Fibroblast of pulmonary artery (primary cell): ENCODE measurements at regions not wholly inside any gene's neighbourhood (a gene's known extent, or its start where the extent isn't known, plus 50 kb on each side); places are given as distances from the start of the nearest gene placed in this dataset.

Experiments
- DNase-seq: peaks from one replicate; pipeline ENCODE4 v3.0.0-alpha.2; 2010; ENCODE audit warnings: low read depth
- H3K4me3 ChIP-seq: replicated peaks from 2 replicates; pipeline ENCODE4 v1.5.1; 2011; ENCODE audit warnings: low read depth, mild to moderate bottlenecking, control low read depth, low read length, moderate library complexity
- TF ChIP-seq, protein P1 (sequence below): IDR thresholded peaks from 2 replicates; pipeline ENCODE4 v1.5.1; 2011; ENCODE audit warnings: mild to moderate bottlenecking, control low read depth, low read length, inconsistent platforms; ENCODE audit errors: missing control alignments

DNA sequence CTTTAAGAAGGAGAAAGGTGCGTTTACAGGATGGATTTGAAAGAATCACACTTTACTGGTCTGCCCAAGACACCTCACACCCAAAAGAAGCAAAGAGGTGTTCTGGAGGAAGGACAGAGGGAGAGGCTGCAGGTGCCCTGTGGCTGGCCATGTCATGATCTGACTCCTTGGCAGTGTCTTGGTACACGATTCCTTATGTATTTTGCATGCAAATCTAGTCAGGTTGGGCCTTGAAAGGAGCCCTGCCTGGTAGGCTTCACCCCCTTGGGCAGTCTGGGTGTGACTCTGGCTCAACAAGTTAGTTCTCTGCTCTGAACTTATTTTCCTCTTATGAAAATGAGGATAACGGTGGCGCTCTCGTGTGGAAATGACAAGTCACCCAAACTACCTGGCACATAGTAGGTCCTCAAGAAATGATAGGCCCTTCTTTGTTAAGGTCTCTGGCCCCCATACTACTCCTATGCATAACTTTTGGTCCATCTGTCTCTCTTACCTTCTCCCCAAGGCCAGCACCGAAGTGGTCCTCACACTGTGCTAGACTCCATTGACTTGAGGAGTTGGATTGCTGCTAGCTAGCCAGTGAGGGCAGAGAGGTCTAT is 212.5 kb downstream of the SEMA6A start:
- no peak for DNase-seq
- H3K4me3 ChIP-seq: peak overlapping the region; percentile 41
- TF ChIP-seq, protein P1, sequence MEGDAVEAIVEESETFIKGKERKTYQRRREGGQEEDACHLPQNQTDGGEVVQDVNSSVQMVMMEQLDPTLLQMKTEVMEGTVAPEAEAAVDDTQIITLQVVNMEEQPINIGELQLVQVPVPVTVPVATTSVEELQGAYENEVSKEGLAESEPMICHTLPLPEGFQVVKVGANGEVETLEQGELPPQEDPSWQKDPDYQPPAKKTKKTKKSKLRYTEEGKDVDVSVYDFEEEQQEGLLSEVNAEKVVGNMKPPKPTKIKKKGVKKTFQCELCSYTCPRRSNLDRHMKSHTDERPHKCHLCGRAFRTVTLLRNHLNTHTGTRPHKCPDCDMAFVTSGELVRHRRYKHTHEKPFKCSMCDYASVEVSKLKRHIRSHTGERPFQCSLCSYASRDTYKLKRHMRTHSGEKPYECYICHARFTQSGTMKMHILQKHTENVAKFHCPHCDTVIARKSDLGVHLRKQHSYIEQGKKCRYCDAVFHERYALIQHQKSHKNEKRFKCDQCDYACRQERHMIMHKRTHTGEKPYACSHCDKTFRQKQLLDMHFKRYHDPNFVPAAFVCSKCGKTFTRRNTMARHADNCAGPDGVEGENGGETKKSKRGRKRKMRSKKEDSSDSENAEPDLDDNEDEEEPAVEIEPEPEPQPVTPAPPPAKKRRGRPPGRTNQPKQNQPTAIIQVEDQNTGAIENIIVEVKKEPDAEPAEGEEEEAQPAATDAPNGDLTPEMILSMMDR: no peak

DNA sequence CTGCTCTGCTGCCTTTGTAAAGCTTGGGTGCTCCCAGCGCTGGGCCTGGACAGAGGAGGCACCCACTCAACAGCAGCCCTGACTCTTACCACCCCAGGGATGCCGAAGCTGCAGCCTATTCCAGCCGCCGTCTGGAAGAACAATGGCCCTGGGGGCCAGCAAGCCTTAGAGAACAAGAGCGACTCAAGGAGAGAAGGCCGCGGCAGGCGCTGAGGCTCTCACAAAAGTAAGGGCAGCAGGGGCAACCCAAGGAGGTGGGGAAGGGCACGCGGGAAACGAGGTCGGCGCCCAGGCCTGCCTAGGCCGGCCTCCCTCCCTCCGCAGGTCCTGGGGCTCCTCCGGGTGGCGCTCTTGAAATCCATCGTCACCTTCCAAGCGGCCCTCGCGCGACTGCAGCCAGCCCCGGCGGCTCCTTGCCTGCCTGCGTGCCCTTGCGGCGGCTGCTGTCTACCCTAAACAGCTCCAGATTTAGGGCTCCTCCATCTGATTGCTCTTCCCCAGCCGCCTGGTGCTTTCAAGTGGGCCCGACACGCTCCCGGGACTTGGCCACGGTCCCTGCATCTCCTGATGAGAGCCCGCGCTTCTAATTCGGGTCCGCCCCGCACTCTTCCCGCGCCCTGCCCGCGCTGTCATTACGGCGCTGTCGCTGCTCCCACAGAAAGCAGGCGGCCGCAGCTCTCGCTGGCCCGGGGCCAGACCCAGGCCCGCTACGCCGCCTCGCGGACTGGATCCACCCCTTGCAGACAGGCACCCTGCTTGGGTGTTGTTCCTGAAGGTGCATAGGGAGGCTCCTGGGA is 213.3 kb downstream of the SEMA6A start:
- DNase-seq: peak; percentile 36
- H3K4me3 ChIP-seq: peak overlapping the region; percentile 41
- TF ChIP-seq, protein P1: peak; percentile 29

DNA sequence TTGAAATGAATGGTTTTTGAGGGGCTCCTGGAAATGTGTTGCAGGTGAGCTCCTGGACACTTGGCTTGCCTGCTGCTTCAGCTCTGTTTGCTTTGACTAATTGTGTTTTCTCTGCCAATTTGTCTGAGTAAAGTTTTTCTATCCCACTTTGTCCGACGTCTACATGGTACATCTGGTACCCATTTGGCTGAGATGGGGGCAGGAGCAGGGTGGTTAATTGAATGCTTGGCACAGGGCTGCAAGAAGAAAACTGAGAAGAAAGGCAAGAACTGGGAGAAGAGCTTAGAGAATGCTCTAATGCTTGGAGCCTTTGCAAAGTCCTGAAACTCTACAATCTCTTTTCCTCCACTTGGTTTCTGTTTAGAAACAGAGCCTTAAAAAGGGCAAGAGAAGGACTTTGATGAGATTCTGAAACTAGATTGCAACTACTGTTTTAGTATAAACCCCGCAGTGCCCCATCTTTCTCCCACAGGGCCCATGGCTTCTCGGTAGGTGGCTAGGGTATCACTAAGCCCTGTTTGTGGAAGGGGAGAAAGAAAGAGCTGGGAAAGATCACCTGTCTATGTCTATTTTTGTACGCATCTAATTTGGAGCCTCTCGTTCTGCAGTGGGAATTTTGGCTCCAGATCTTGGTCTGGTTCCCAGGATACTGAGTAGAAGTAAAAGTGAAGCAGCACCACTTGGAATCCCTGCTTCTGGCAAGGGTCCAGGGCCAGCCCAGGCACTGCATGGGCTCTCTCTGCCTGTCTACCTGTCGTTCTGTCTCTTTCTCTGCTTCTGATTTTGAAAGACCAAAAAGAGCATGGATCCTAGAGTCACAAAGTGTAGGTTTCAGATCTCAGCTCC is 214.4 kb downstream of the SEMA6A start:
- H3K4me3 ChIP-seq: no peak overlapping the region
- no peak for DNase-seq
- TF ChIP-seq, protein P1: no peak

DNA sequence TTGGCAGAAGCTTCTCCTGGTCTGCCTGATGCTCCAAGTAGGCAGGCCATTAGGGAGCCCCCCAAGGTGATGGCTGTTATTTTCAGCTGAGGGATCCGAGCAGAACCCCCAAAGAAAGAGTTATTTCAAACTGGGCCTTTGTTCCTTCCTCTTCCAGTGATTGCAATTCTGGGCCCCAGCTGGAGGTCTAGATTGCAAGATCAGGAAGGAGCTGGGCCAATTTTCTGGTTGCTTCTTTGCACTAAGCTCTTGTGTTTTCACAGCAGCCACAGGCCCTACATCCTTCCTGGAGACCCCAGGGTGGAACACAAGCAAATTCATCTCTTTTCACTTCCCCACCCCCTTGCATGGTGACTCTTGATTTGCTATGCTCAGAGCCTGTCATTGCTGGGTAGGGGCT is 215.0 kb downstream of the SEMA6A start:
- TF ChIP-seq, protein P1: no peak
- DNase-seq: no peak
- H3K4me3 ChIP-seq: no peak overlapping the region

DNA sequence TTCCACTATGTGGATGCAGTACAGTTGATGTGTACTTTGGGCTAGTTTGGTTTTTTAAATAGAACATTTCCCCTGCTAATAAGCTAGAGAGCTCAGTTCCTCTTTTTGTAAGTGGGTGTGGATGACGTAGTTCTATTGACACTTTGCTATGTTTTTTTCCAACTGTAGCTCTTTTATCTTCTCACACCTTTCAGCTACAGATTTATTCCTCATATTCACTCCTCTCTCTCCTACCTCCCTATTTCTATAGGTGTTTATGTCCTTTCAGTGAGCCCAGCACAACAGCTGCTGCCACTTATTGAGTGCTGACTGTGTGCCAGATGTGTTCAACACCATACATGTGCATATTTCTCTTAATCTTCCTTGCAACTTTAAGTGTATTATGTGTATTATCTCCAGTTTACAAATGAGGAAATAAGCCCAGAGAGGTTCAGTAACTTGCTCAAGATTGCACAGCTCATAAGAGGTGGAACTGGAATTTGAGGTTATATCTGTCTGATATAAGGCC is 215.7 kb downstream of the SEMA6A start:
- no peak for DNase-seq
- TF ChIP-seq, protein P1: no peak
- no peak overlapping the region for H3K4me3 ChIP-seq

DNA sequence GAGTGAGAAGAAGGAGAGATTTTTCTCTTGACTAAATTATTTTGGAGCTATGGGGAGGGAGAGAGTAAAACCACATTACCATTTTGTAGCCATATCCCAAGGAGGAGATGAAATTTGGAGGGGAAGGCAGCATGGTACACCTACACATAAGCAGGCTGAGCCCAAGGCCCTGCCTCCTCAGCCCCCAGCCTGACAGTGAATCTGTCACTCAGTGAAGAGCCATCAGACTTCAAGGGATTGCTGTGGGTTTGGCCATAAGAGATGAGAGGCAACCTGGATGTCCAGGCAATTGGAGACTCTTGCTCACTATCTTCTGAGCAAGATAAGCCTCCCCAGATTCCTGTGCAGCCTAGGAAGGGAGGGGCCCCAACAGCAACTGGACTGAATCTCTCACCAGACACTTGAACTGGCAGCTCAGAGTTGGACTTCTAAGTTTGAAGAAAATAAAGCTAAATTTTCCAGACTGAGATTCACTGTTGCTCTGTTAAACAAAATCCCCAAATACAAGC is 216.6 kb downstream of the SEMA6A start:
- TF ChIP-seq, protein P1: no peak
- no peak overlapping the region for H3K4me3 ChIP-seq
- DNase-seq: no peak
